DND-41 (cell line): ENCODE measurements at regions not wholly inside any gene's neighbourhood (a gene's known extent, or its start where the extent isn't known, plus 50 kb on each side); places are given as distances from the start of the nearest gene placed in this dataset.

Experiments used
- ATAC-seq: fragments of 200-7000 bp; cut with Tn5 transposase; 3 replicates; pipeline ENCODE4 v1.9.1; 2021; ENCODE audit warnings: low read depth; ENCODE audit not compliant: insufficient read depth
- DNase-seq: peaks from one replicate; pipeline ENCODE4 v3.0.0-alpha.2; 2020
- H2AFZ ChIP-seq: 2 replicates; pipeline ENCODE4 v1.6.0; 2012; ENCODE audit warnings: low read depth, low read length
- H3K27ac ChIP-seq: 2 replicates; pipeline ENCODE4 v1.5.1; 2012; ENCODE audit warnings: low read length, inconsistent platforms
- H3K27me3 ChIP-seq: fragments of 200-600 bp; sonication (generic); 2 replicates; pipeline ENCODE4 v1.6.0; 2012; ENCODE audit warnings: low read length, mild to moderate bottlenecking, inconsistent platforms; ENCODE audit not compliant: insufficient read depth, poor library complexity
- H3K36me3 ChIP-seq: 2 replicates; pipeline ENCODE4 v1.5.1; 2012; ENCODE audit warnings: low read length, inconsistent platforms; ENCODE audit not compliant: insufficient read depth
- H3K4me1 ChIP-seq: 2 replicates; pipeline ENCODE4 v1.5.1; 2012; ENCODE audit warnings: mild to moderate bottlenecking, low read length; ENCODE audit not compliant: insufficient read depth
- H3K4me2 ChIP-seq: 2 replicates; pipeline ENCODE4 v1.6.0; 2012; ENCODE audit warnings: mild to moderate bottlenecking, moderate library complexity, low read length, inconsistent platforms; ENCODE audit not compliant: insufficient read depth
- H3K4me3 ChIP-seq, 2 experiments: fragments of 200-600 bp in 1 of 2; shearing (Covaris generic) in 1 of 2; 2 replicates each; pipeline ENCODE4 v1.5.1; 2012 to 2016; ENCODE audit warnings: inconsistent platforms in 2 of 2, low read length in 2 of 2, mild to moderate bottlenecking in 2 of 2, low read depth in 1 of 2, moderate library complexity in 1 of 2
- H3K79me2 ChIP-seq: 2 replicates; pipeline ENCODE4 v1.6.0; 2012; ENCODE audit warnings: low read length, inconsistent platforms; ENCODE audit not compliant: insufficient read depth
- H3K9ac ChIP-seq: 2 replicates; pipeline ENCODE4 v1.6.0; 2012; ENCODE audit warnings: low read depth, mild to moderate bottlenecking, inconsistent platforms, low read length, moderate library complexity
- H3K9me3 ChIP-seq: 2 replicates; pipeline ENCODE4 v1.5.1; 2012; ENCODE audit warnings: low read length, moderate library complexity, mild to moderate bottlenecking, inconsistent platforms; ENCODE audit not compliant: insufficient read depth, severe bottlenecking
- H4K20me1 ChIP-seq: 2 replicates; pipeline ENCODE4 v1.6.0; 2012; ENCODE audit warnings: low read length; ENCODE audit not compliant: insufficient read depth
- EZH2 ChIP-seq: IDR thresholded peaks from 3 replicates; pipeline ENCODE4 v1.6.1; 2012; ENCODE audit warnings: borderline replicate concordance, low read depth, mild to moderate bottlenecking, moderate library complexity, low read length, inconsistent platforms; ENCODE audit not compliant: severe bottlenecking
- TF ChIP-seq, protein P1 (sequence below): IDR thresholded peaks from 2 replicates; pipeline ENCODE4 v1.5.1; 2012; ENCODE audit warnings: borderline replicate concordance, low read length, moderate library complexity, mild to moderate bottlenecking; ENCODE audit not compliant: poor library complexity, severe bottlenecking; ENCODE audit errors: extremely low read depth

DNA sequence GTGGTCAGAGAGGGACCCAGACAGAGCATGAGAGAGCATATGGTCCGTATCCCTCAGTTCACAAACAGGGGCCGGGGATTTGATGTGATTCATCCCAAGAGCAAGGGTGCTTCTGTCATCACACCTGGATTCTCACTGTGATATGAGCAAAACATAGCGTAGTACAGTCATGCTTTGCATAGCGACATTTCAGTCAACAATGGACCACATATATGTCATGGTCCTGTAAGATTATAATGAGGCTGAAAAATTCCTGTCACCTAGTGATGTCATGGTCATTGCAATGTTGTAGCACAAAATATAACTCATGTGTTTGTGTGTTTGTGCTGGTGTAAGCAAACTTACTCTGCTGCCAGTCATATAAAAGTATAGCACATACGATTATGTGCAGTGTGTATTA, 207.4 kb upstream of the CDH13 start:
- H4K20me1 ChIP-seq = no peaks in the 10 kb centered on the region; the same call in 1 of the 2 replicates
- H3K79me2 ChIP-seq = no peaks in the 10 kb centered on the region
- no peak for DNase-seq
- H3K9me3 ChIP-seq = no peaks in the 10 kb centered on the region
- H3K27ac ChIP-seq = no peak overlapping the region
- ATAC-seq = no peak
- no peaks in the 10 kb centered on the region for H3K36me3 ChIP-seq
- no peak overlapping the region for H3K4me3 ChIP-seq
- H3K4me2 ChIP-seq = no peak overlapping the region
- H3K9ac ChIP-seq = no peak overlapping the region
- H3K4me1 ChIP-seq = no peaks in the 10 kb centered on the region
- H2AFZ ChIP-seq = no peak overlapping the region
- TF ChIP-seq EZH2 = no peak
- TF ChIP-seq, protein P1, sequence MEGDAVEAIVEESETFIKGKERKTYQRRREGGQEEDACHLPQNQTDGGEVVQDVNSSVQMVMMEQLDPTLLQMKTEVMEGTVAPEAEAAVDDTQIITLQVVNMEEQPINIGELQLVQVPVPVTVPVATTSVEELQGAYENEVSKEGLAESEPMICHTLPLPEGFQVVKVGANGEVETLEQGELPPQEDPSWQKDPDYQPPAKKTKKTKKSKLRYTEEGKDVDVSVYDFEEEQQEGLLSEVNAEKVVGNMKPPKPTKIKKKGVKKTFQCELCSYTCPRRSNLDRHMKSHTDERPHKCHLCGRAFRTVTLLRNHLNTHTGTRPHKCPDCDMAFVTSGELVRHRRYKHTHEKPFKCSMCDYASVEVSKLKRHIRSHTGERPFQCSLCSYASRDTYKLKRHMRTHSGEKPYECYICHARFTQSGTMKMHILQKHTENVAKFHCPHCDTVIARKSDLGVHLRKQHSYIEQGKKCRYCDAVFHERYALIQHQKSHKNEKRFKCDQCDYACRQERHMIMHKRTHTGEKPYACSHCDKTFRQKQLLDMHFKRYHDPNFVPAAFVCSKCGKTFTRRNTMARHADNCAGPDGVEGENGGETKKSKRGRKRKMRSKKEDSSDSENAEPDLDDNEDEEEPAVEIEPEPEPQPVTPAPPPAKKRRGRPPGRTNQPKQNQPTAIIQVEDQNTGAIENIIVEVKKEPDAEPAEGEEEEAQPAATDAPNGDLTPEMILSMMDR = no peak
- H3K27me3 ChIP-seq = peaks cover 9% of the 10 kb centered on the region

DNA sequence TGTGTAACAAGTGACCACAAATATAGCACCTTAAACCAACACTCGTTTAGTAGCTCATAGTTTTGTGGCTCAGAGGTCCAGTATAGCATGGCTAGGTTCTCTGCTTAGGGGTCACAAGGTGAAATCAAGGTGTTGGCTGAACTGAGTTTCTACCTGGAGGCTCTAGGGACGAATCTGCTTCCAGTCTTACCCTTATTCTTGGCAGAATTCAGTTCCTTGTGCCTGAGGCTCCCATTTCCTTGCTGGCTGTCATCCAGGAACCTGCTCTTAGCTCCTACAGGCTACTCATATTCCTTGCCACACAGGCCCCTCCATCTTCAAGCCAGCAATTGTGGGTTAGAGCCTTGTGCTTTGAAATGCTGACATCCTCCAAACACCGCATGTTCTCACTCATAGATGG, 212.3 kb upstream of the CDH13 start:
- H3K27ac ChIP-seq = no peak overlapping the region

DNA sequence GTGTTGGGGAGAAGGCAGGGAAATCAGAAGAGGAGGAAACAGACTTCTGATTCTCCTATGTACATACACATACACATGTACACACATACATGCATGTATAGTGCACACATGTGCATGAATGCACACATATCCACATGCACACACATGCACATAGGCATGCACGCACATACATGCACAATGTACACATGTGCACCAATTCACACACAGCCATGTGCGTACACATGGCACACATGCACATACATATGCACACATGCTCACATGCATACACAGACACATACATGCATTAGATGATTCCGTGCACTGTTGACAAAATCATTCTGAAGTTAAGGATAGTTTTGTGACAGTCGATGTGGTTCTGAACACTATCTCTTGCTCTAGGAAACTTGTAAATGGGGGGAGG, 214.0 kb upstream of the CDH13 start:
- DNase-seq (no peak), ATAC-seq (no peak)
- no peak overlapping the region for H3K4me2 ChIP-seq
- TF ChIP-seq, protein P1 = no peak
- TF ChIP-seq EZH2 = no peak
- H3K4me1 ChIP-seq = no peaks in the 10 kb centered on the region
- no peak overlapping the region for H3K4me3 ChIP-seq
- no peaks in the 10 kb centered on the region for H3K9me3 ChIP-seq
- H3K27me3 ChIP-seq = no peaks in the 10 kb centered on the region
- no peaks in the 10 kb centered on the region for H3K36me3 ChIP-seq
- no peaks in the 10 kb centered on the region for H4K20me1 ChIP-seq
- no peak overlapping the region for H3K27ac ChIP-seq
- no peak overlapping the region for H3K9ac ChIP-seq
- H2AFZ ChIP-seq = no peak overlapping the region
- no peaks in the 10 kb centered on the region for H3K79me2 ChIP-seq

More for the DNA sequence above, 212.3 kb upstream of the CDH13 start:
- Histone ChIP-seq H3K9me3 (no peaks in the 10 kb centered on the region), H3K4me1 (no peaks in the 10 kb centered on the region), H3K36me3 (no peaks in the 10 kb centered on the region), H3K4me2 (no peak overlapping the region), H3K79me2 (no peaks in the 10 kb centered on the region), H3K9ac (no peak overlapping the region), H3K4me3 (no peak overlapping the region), H4K20me1 (no peaks in the 10 kb centered on the region), H3K27me3 (peaks cover 5% of the 10 kb centered on the region), H2AFZ (no peak overlapping the region)
- DNase-seq (no peak), ATAC-seq (no peak)
- TF ChIP-seq, protein P1 = no peak
- no peak for TF ChIP-seq EZH2

DNA sequence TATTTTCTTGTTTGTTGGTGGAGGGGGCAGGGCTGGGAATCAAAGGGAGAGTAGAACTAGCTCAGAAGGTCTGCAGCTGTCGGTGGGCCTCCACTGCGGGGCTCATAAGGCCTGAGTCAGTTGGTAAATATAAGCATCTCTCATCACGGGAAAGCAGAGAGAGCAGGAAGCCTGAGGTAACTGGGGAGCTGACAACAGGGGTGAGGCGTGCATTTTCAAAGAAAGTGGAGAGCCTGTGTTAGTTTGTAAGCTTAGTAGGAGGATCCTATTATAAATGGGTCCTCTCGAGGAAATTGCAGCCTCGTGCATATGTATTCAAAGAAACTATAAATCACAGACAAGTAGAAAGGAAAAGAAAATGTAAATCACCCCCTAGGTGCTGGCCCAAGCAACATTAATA, 221.0 kb upstream of the CDH13 start:
- no peak overlapping the region for H2AFZ ChIP-seq
- no peak for DNase-seq
- no peaks in the 10 kb centered on the region for H3K4me1 ChIP-seq
- no peak overlapping the region for H3K9ac ChIP-seq
- no peak overlapping the region for H3K27ac ChIP-seq
- no peaks in the 10 kb centered on the region for H3K27me3 ChIP-seq
- TF ChIP-seq, protein P1 = no peak
- TF ChIP-seq EZH2 = no peak
- H3K9me3 ChIP-seq = no peaks in the 10 kb centered on the region
- no peak overlapping the region for H3K4me3 ChIP-seq
- H3K79me2 ChIP-seq = no peaks in the 10 kb centered on the region
- no peaks in the 10 kb centered on the region for H4K20me1 ChIP-seq
- no peak overlapping the region for H3K4me2 ChIP-seq
- no peak for ATAC-seq
- no peaks in the 10 kb centered on the region for H3K36me3 ChIP-seq
